CD4-positive, alpha-beta T cell treated with Interleukin-17A for 1 hour (primary cell): ENCODE measurements at regions not wholly inside any gene's neighbourhood (a gene's known extent, or its start where the extent isn't known, plus 50 kb on each side); places are given as distances from the start of the nearest gene placed in this dataset.

Experiments
- DNase-seq: peaks from one replicate; pipeline ENCODE4 v3.0.0-alpha.2; 2020

- no peak for DNase-seq
Measured at GRCh38 chr6:16974704-16975359, 127.0 kb upstream of the STMND1 start.

GRCh38 chr6:16974387-16974673, 127.5 kb upstream of the STMND1 start:
- no peak for DNase-seq

GRCh38 chr6:16973545-16974386, 128.1 kb upstream of the STMND1 start:
- no peak for DNase-seq

GRCh38 chr6:16973051-16973450, 128.8 kb upstream of the STMND1 start:
- DNase-seq = no peak

- DNase-seq = no peak
Measured at GRCh38 chr6:16972535-16972934, 129.3 kb upstream of the STMND1 start.

GRCh38 chr6:16969699-16970655, 131.9 kb upstream of the STMND1 start:
- DNase-seq = no peak

GRCh38 chr6:16968101-16968500, 133.7 kb upstream of the STMND1 start:
- no peak for DNase-seq

GRCh38 chr6:16967470-16967817, 134.4 kb upstream of the STMND1 start:
- no peak for DNase-seq

GRCh38 chr6:16966791-16967469, 134.9 kb upstream of the STMND1 start:
- DNase-seq = no peak

GRCh38 chr6:16965689-16966088, 136.2 kb upstream of the STMND1 start:
- DNase-seq = no peak

GRCh38 chr6:16964553-16965499, 137.0 kb upstream of the STMND1 start:
- peak; percentile 68 for DNase-seq

GRCh38 chr6:16961577-16961976, 140.3 kb upstream of the STMND1 start:
- DNase-seq = no peak

- no peak for DNase-seq
Measured at GRCh38 chr6:16959789-16960188, 142.1 kb upstream of the STMND1 start.

- peak; percentile 29 for DNase-seq
Measured at GRCh38 chr6:16956361-16956760, 145.5 kb upstream of the STMND1 start.

- DNase-seq = no peak
Measured at GRCh38 chr6:16955899-16956298, 146.0 kb upstream of the STMND1 start.

- no peak for DNase-seq
Measured at GRCh38 chr6:16953905-16954304, 147.9 kb upstream of the STMND1 start.

GRCh38 chr6:16953446-16953845, 148.4 kb upstream of the STMND1 start:
- DNase-seq = no peak

- DNase-seq = no peak
Measured at GRCh38 chr6:16950825-16951495, 150.9 kb upstream of the STMND1 start.

GRCh38 chr6:16950302-16950701, 151.5 kb upstream of the STMND1 start:
- DNase-seq = no peak

- no peak for DNase-seq
Measured at GRCh38 chr6:16949716-16950115, 152.1 kb upstream of the STMND1 start.

- no peak for DNase-seq
Measured at GRCh38 chr6:16948396-16948795, 153.5 kb upstream of the STMND1 start.
